Large intestine (tissue), 3 donors: ENCODE measurements at regions not wholly inside any gene's neighbourhood (a gene's known extent, or its start where the extent isn't known, plus 50 kb on each side); places are given as distances from the start of the nearest gene placed in this dataset.
A peak's percentile ranks its signal among the peaks of the same experiment; 100 is the strongest.

Experiments
- DNase-seq, 2 donors: peaks; one replicate each; pipeline versions ENCODE4 v3.0.0 to v3.0.0-alpha.2; 2013
- H3K27ac ChIP-seq: one replicate; pipeline ENCODE4 v1.5.1; 2013; ENCODE audit warnings: low read length
- H3K27me3 ChIP-seq: 2 replicates; pipeline ENCODE4 v1.6.1; 2013; ENCODE audit warnings: low read length; ENCODE audit not compliant: control insufficient read depth, insufficient read depth
- H3K36me3 ChIP-seq: 2 replicates; pipeline ENCODE4 v1.6.1; 2013; ENCODE audit warnings: low read length; ENCODE audit not compliant: control insufficient read depth, insufficient read depth
- H3K4me1 ChIP-seq: one replicate; pipeline ENCODE4 v1.6.1; 2013; ENCODE audit warnings: low read length; ENCODE audit not compliant: control insufficient read depth, insufficient read depth
- H3K4me3 ChIP-seq: one replicate; pipeline ENCODE4 v1.5.1; 2013; ENCODE audit warnings: low read length
- H3K9me3 ChIP-seq: one replicate; pipeline ENCODE4 v1.6.1; 2013; ENCODE audit warnings: mild to moderate bottlenecking, low read depth, low read length, moderate library complexity; ENCODE audit not compliant: control insufficient read depth
- WGBS: methylation state at CpG from one replicate; pipeline ENCODE4 v1.1.5; 2013; ENCODE audit warnings: low lambda C conversion rate; ENCODE audit not compliant: insufficient coverage; 5-methylcytosine and 5-hydroxymethylcytosine counted together

DNA sequence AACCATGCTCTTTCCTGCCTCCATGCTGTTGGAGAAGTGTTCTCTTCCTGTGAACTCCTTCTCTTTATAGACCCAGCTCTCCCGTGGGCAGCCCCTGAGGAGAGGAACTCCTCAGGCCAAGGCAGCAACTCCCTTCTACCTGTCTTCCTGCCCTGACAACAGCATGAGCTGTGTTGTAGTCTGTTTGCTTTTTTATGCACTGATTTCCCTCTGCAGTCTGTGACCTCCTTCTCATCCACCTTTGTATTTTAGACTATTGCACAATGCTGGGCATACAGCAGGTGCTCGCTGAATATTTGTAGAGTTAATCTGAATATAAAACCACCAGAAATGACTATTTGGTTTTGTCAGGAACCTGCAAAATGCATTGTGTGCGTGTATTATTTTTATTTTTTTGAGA is 152.2 kb upstream of the CHD6 start:
- no peak for DNase-seq
- Histone ChIP-seq H3K4me1 (no peaks in the 10 kb centered on the region), H3K4me3 (no peak overlapping the region), H3K36me3 (no peaks in the 10 kb centered on the region), H3K27ac (no peak overlapping the region), H3K9me3 (no peaks in the 10 kb centered on the region), H3K27me3 (peaks cover 3% of the 10 kb centered on the region)
- WGBS: no CpG with 5 or more reads among the region's 3 CpGs

GRCh38 chr20:41769592-41770018 is 151.4 kb upstream of the CHD6 start:
- H3K36me3 ChIP-seq: no peaks in the 10 kb centered on the region
- H3K27ac ChIP-seq: no peak overlapping the region
- DNase-seq: no peak
- peaks cover 3% of the 10 kb centered on the region for H3K27me3 ChIP-seq
- H3K9me3 ChIP-seq: no peaks in the 10 kb centered on the region
- H3K4me1 ChIP-seq: no peaks in the 10 kb centered on the region
- H3K4me3 ChIP-seq: no peak overlapping the region
- WGBS: no CpG with 5 or more reads among the region's 5 CpGs

DNA sequence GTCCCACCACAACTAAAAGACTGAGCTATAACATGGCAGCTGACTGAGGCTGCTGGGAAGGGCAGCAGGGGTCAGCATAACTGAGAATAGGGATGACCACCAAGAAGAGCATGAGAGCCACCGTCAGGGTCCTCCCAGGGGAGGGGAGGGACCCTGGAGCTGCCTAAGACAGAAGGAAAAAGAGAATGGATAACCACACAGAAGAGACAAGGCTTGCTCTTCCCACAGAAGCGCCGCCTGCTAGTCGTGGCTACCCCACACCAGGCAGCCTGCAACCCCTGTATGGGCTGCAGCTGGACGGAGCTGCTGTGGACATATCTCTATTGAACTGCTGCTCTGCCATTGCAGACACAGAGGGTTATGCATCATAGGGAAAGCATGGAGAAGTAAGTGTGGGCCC is 132.0 kb upstream of the CHD6 start:
- Histone ChIP-seq H3K9me3 (no peaks in the 10 kb centered on the region), H3K4me3 (no peak overlapping the region), H3K36me3 (no peaks in the 10 kb centered on the region), H3K4me1 (no peaks in the 10 kb centered on the region), H3K27ac (no peak overlapping the region), H3K27me3 (no peaks in the 10 kb centered on the region)
- WGBS: no CpG with 5 or more reads among the region's 5 CpGs
- DNase-seq: no peak

DNA sequence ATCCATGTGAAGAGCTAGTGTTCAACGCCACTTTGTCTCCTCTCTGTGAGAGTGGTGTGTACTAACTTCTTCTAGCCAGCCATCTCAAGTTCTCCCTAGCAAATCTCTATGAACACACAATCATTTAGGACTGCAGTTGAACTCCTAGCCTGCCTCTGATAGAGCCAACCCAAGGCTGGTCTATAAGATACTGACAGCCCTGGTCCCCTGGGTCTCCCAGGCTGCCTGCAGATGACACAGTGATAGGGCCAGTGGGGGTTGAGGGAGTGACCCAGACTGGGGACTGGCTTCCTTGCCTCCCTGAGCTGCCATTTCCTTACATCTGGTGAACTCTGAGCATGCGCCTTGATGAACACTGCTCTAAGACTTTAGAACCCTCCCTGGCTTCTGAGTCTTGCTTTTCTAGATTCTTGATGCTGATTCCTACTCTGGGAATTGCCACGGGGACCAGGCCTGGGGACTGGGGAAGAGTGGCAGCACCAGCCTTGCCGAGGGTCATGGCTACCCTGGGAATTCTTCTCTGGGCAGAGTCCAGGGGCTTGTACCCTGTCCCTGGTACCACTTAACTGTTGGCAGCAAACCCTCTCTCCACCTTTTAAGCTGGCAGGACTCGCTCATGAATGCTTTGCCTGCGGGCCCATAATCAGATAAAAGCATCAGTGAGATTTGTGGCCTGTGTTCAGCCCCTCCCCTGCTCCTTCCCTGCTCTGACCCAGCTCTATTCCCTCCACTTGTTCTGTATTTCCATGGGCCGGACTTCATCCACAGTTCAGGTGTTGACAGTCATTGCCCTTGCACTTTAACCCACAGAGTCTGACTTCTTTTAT is 130.8 kb upstream of the CHD6 start:
- Histone ChIP-seq H3K36me3 (no peaks in the 10 kb centered on the region), H3K4me3 (no peak overlapping the region), H3K4me1 (no peaks in the 10 kb centered on the region), H3K9me3 (no peaks in the 10 kb centered on the region), H3K27me3 (no peaks in the 10 kb centered on the region), H3K27ac (no peak overlapping the region)
- 60% methylated on average over 1 of the region's 7 CpGs for WGBS
- no peak for DNase-seq

DNA sequence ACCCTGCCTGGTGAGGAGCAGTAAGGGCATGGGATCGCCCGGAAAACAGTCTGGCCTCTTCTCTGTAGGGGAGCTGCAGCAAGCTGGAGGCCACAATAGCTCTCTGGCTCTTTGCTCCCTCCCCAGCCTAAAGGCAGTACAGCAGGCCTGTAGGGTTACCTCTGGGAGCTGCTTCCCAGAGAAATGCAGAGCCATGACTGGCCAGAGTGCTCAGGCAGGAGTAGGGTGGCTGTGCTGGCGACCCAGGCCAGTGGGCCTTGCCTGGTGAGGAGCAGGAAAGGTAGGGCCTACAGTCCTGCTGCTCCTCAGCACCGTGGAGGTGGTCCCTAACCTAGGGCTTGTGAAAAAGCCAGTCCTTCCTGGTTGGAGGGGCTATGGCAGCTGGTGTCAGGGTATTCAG is 129.9 kb upstream of the CHD6 start:
- no CpG with 5 or more reads among the region's 4 CpGs for WGBS
- Histone ChIP-seq H3K36me3 (no peaks in the 10 kb centered on the region), H3K4me1 (no peaks in the 10 kb centered on the region), H3K9me3 (no peaks in the 10 kb centered on the region), H3K27me3 (no peaks in the 10 kb centered on the region), H3K4me3 (no peak overlapping the region), H3K27ac (no peak overlapping the region)
- no peak for DNase-seq

DNA sequence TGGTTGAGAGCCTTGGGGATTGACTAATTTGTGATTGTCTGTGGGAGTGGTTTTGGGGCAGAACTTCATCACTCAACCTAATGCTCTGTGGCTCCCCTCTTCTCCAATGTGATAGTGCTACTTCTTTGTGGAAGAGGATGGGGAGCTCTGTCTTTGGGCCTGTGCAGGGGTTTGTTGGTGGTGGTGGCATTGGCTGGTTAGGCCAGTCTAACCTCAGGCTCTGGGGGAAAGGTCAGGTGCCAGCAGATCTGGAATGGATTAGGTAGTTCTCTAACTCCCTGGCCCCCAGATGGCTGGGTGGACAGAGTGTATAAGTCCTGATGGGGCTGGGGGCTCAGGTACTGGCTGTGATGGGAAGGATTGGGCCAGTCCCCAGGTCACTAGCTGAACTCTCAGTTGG is 129.0 kb upstream of the CHD6 start:
- Histone ChIP-seq H3K9me3 (no peaks in the 10 kb centered on the region), H3K4me3 (no peak overlapping the region), H3K36me3 (no peaks in the 10 kb centered on the region), H3K27ac (no peak overlapping the region), H3K27me3 (no peaks in the 10 kb centered on the region), H3K4me1 (no peaks in the 10 kb centered on the region)
- DNase-seq: no peak

DNA sequence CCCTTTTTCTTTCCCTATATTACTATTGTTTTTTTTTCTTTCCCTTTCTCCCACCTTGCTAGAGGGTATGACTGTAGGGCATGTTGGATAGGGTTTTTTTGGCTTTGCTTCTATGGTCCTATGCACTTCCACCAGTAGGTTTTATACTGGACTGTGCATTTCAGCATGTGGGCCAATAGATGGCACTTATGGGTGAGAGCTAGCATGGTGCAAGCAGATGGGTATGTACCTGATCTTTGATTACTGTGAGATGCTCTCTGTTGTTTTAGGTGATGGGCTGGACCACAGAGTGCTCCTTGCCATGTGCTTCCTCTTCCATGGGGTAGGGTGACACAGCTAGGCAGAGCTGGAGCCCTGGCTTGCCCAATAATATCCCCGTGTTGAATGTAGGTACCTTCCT is 128.5 kb upstream of the CHD6 start:
- no peak for DNase-seq
- Histone ChIP-seq H3K4me1 (no peaks in the 10 kb centered on the region), H3K36me3 (no peaks in the 10 kb centered on the region), H3K27me3 (no peaks in the 10 kb centered on the region), H3K9me3 (no peaks in the 10 kb centered on the region), H3K4me3 (no peak overlapping the region), H3K27ac (no peak overlapping the region)
- no CpG with 5 or more reads among the region's 1 CpG for WGBS

- Histone ChIP-seq H3K4me3 (no peak overlapping the region), H3K4me1 (no peaks in the 10 kb centered on the region), H3K27me3 (no peaks in the 10 kb centered on the region), H3K9me3 (no peaks in the 10 kb centered on the region), H3K27ac (no peak overlapping the region), H3K36me3 (no peaks in the 10 kb centered on the region)
- DNase-seq: peak; percentile 21 to 26
- WGBS: no CpG with 5 or more reads among the region's 6 CpGs
Observed at GRCh38 chr20:41738604-41739206, 120.5 kb upstream of the CHD6 start.

DNA sequence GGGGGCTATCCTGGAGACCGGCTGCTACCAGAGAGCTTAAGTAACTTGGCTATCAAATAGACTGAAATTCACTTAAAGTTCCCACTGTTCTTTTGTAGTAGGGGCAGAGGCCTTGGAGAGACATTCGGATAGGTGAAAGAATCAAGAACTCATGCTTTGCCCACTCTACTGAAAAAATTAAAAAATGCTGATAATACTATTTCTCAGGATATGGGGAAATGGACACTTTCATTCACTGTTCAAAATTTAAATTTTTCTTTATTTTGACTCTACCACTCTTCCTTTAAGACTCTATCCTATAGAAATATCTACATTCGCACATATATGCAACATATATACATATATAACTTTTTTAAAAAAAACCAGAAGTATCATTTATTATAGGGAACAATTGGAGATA is 117.8 kb upstream of the CHD6 start:
- no peak overlapping the region for H3K4me3 ChIP-seq
- WGBS: 100% methylated on average over 2 of the region's 3 CpGs
- DNase-seq: no peak
- H3K27ac ChIP-seq: no peak overlapping the region
- no peaks in the 10 kb centered on the region for H3K4me1 ChIP-seq
- H3K27me3 ChIP-seq: no peaks in the 10 kb centered on the region
- no peaks in the 10 kb centered on the region for H3K9me3 ChIP-seq
- H3K36me3 ChIP-seq: no peaks in the 10 kb centered on the region

- H3K4me3 ChIP-seq: no peak overlapping the region
- no peaks in the 10 kb centered on the region for H3K4me1 ChIP-seq
- WGBS: no CpG with 5 or more reads among the region's 5 CpGs
- H3K27me3 ChIP-seq: no peaks in the 10 kb centered on the region
- H3K36me3 ChIP-seq: no peaks in the 10 kb centered on the region
- DNase-seq: peak; percentile 29 to 44
- no peak overlapping the region for H3K27ac ChIP-seq
- H3K9me3 ChIP-seq: no peaks in the 10 kb centered on the region
Observed at GRCh38 chr20:41734506-41734945, 116.3 kb upstream of the CHD6 start.

GRCh38 chr20:41733151-41733550 is 115.0 kb upstream of the CHD6 start:
- Histone ChIP-seq H3K27me3 (no peaks in the 10 kb centered on the region), H3K27ac (no peak overlapping the region), H3K4me1 (no peaks in the 10 kb centered on the region), H3K9me3 (no peaks in the 10 kb centered on the region), H3K4me3 (no peak overlapping the region), H3K36me3 (no peaks in the 10 kb centered on the region)
- no peak for DNase-seq
- WGBS: 67% methylated on average over 3 of the region's 5 CpGs
